OCI-LY1 (cell line): ENCODE measurements at regions not wholly inside any gene's neighbourhood (a gene's known extent, or its start where the extent isn't known, plus 50 kb on each side); places are given as distances from the start of the nearest gene placed in this dataset.

Experiments
- H2AFZ ChIP-seq: fragments of 200-600 bp; sonication (generic), shearing (Covaris generic); 2 replicates; pipeline ENCODE4 v1.6.0; 2014; ENCODE audit warnings: antibody characterized with exemption, mild to moderate bottlenecking, low read length
- H3F3A ChIP-seq: fragments of 200-600 bp; sonication (generic), shearing (Covaris generic); 2 replicates; pipeline ENCODE4 v1.6.0; 2014; ENCODE audit warnings: mild to moderate bottlenecking, antibody characterized with exemption, low read length, moderate library complexity; ENCODE audit not compliant: insufficient read depth
- H3K27ac ChIP-seq: fragments of 200-600 bp; sonication (generic); 2 replicates; pipeline ENCODE4 v1.5.1; 2014; ENCODE audit warnings: low read length, mixed run types, mild to moderate bottlenecking, low read depth; ENCODE audit not compliant: poor library complexity, severe bottlenecking
- H3K27me3 ChIP-seq: fragments of 200-600 bp; sonication (generic); 2 replicates; pipeline ENCODE4 v1.6.0; 2014; ENCODE audit warnings: antibody characterized with exemption, mild to moderate bottlenecking, low read length, moderate library complexity; ENCODE audit not compliant: insufficient read depth
- H3K36me3 ChIP-seq: fragments of 200-600 bp; sonication (generic); 2 replicates; pipeline ENCODE4 v1.6.1; 2014; ENCODE audit warnings: mild to moderate bottlenecking, antibody characterized with exemption, low read length, moderate library complexity, mixed read lengths; ENCODE audit not compliant: insufficient read depth
- H3K4me1 ChIP-seq: fragments of 200-600 bp; sonication (generic); 2 replicates; pipeline ENCODE4 v1.5.1; 2014; ENCODE audit warnings: mild to moderate bottlenecking, low read length, moderate library complexity; ENCODE audit not compliant: insufficient read depth, severe bottlenecking
- H3K4me2 ChIP-seq: fragments of 200-600 bp; sonication (generic), shearing (Covaris generic); 2 replicates; pipeline ENCODE4 v1.6.1; 2014; ENCODE audit warnings: low read length
- H3K4me3 ChIP-seq: fragments of 200-600 bp; sonication (generic); 2 replicates; pipeline ENCODE4 v1.5.1; 2014; ENCODE audit warnings: low read length, low read depth, mild to moderate bottlenecking, mixed read lengths; ENCODE audit not compliant: poor library complexity, severe bottlenecking
- H3K79me2 ChIP-seq: fragments of 200-600 bp; shearing (Covaris generic); 2 replicates; pipeline ENCODE4 v1.6.1; 2016; ENCODE audit warnings: mixed run types, low read length, mixed read lengths; ENCODE audit not compliant: insufficient read depth
- H3K9ac ChIP-seq: fragments of 200-600 bp; sonication (generic), shearing (Covaris generic); 2 replicates; pipeline ENCODE4 v1.6.1; 2014; ENCODE audit warnings: mild to moderate bottlenecking, low read length, mixed read lengths
- H3K9me2 ChIP-seq: fragments of 200-600 bp; sonication (generic), shearing (Covaris generic); 2 replicates; pipeline ENCODE4 v1.6.1; 2014; ENCODE audit warnings: low read depth, mild to moderate bottlenecking, low read length, mixed read lengths
- H3K9me3 ChIP-seq: fragments of 200-600 bp; shearing (Covaris generic); 2 replicates; pipeline ENCODE4 v1.6.1; 2014; ENCODE audit warnings: low read length, mixed read lengths
- H4K20me1 ChIP-seq: fragments of 200-600 bp; sonication (generic), shearing (Covaris generic); 2 replicates; pipeline ENCODE4 v1.6.0; 2016; ENCODE audit warnings: mild to moderate bottlenecking, low read length; ENCODE audit not compliant: insufficient read depth
- EZH2 ChIP-seq: fragments of 200-600 bp; sonication (generic), shearing (Covaris generic); IDR thresholded peaks from 2 replicates; pipeline ENCODE4 v1.8.0; 2017; ENCODE audit warnings: borderline replicate concordance, mixed run types, mild to moderate bottlenecking, antibody characterized with exemption, low read length, moderate library complexity, mixed read lengths
- TF ChIP-seq, protein P1 (sequence below): fragments of 200-600 bp; sonication (generic), shearing (Covaris generic); IDR thresholded peaks from 2 replicates; pipeline ENCODE4 v1.5.1; 2017; ENCODE audit warnings: mild to moderate bottlenecking, antibody characterized with exemption, low read length, moderate library complexity, mixed read lengths

DNA sequence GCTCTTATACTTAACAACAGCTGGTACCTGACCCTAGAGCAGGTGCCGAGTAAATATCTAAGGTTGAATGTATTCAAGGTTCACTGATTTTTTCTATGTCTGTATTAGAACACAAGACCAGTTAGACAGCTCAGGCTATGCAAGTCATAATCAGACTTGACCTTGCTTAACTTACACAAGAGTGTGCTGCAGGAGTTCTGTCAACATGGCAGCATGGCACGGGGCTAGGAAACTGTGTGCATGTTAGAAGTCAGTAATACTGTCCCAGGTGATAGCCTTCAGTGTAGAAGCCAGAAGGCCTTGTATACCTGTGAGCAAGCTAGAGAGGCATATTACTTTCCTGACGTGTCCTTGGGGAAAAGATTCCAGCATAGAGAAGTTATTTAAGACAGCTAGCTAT, 253.1 kb downstream of the FAT3 start:
- H3K4me3 ChIP-seq = no peak overlapping the region
- TF ChIP-seq, protein P1, sequence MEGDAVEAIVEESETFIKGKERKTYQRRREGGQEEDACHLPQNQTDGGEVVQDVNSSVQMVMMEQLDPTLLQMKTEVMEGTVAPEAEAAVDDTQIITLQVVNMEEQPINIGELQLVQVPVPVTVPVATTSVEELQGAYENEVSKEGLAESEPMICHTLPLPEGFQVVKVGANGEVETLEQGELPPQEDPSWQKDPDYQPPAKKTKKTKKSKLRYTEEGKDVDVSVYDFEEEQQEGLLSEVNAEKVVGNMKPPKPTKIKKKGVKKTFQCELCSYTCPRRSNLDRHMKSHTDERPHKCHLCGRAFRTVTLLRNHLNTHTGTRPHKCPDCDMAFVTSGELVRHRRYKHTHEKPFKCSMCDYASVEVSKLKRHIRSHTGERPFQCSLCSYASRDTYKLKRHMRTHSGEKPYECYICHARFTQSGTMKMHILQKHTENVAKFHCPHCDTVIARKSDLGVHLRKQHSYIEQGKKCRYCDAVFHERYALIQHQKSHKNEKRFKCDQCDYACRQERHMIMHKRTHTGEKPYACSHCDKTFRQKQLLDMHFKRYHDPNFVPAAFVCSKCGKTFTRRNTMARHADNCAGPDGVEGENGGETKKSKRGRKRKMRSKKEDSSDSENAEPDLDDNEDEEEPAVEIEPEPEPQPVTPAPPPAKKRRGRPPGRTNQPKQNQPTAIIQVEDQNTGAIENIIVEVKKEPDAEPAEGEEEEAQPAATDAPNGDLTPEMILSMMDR = no peak
- no peak for TF ChIP-seq EZH2
- no peaks in the 10 kb centered on the region for H3K36me3 ChIP-seq
- no peaks in the 10 kb centered on the region for H3K9me2 ChIP-seq
- no peaks in the 10 kb centered on the region for H3F3A ChIP-seq
- no peaks in the 10 kb centered on the region for H3K4me1 ChIP-seq
- no peak overlapping the region for H3K9ac ChIP-seq
- no peaks in the 10 kb centered on the region for H3K27me3 ChIP-seq
- no peaks in the 10 kb centered on the region for H3K9me3 ChIP-seq
- no peak overlapping the region for H2AFZ ChIP-seq
- no peaks in the 10 kb centered on the region for H3K79me2 ChIP-seq
- no peak overlapping the region for H3K27ac ChIP-seq
- no peak overlapping the region for H3K4me2 ChIP-seq
- no peaks in the 10 kb centered on the region for H4K20me1 ChIP-seq

DNA sequence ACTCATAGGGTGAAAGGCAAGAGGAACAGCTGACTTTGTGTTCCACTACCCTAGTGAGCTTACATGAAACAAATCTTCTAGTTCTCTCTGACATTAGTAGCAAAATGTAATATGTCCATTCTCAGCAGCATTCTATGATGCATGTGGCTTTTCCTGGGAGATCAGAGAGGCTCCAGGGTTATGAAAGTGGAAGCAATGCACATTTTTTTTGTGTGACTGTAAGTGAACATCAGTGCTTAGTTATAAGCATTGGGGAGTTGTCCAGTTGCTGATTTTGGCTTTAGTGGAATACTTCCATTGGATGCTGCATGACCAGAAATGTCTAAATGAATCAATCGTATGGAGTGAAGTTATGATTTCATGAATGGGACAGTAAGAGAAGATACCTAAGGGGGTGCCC, 255.9 kb downstream of the FAT3 start:
- no peaks in the 10 kb centered on the region for H3K79me2 ChIP-seq
- H3K4me2 ChIP-seq = no peak overlapping the region
- no peaks in the 10 kb centered on the region for H4K20me1 ChIP-seq
- H3F3A ChIP-seq = no peaks in the 10 kb centered on the region
- H3K36me3 ChIP-seq = no peaks in the 10 kb centered on the region
- H3K9me3 ChIP-seq = no peaks in the 10 kb centered on the region
- no peaks in the 10 kb centered on the region for H3K27me3 ChIP-seq
- H3K9me2 ChIP-seq = no peaks in the 10 kb centered on the region
- H3K4me1 ChIP-seq = no peaks in the 10 kb centered on the region
- H2AFZ ChIP-seq = no peak overlapping the region
- H3K9ac ChIP-seq = no peak overlapping the region
- H3K27ac ChIP-seq = no peak overlapping the region
- no peak overlapping the region for H3K4me3 ChIP-seq
- no peak for TF ChIP-seq EZH2
- TF ChIP-seq, protein P1 = no peak

DNA sequence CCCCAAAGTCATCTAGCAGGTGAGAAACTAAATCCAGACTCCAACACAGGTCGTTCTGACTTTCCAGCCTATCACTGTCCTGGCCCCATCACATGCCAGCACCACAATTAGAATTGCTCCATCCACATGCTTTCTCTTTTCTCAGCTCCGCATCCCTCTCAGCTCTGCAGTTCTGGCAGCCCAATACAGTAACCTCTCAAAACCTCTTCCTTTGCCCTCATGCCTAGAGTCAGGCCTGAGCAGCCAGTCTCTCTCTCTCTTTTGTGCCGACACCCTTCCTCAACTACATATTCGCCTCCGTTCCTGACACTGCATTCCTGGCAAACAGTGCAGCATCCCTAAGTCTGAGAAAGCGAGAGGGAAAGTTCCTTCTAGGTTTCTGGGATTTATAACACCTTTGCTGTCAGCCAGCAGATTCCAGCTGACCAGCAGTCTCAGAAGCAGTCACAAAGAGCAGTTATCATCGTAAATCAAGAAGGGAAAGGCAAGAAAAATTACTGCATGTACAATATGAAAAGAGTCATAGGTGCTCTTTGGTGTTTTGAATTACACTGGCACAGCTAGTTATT, 258.0 kb downstream of the FAT3 start:
- H3K4me3 ChIP-seq = no peak overlapping the region
- H3K27ac ChIP-seq = no peak overlapping the region
- TF ChIP-seq EZH2 = no peak
- TF ChIP-seq, protein P1 = no peak
- H3K9me3 ChIP-seq = no peaks in the 10 kb centered on the region
- H3K79me2 ChIP-seq = no peaks in the 10 kb centered on the region
- no peak overlapping the region for H3K9ac ChIP-seq
- H3K9me2 ChIP-seq = no peaks in the 10 kb centered on the region
- H3K4me1 ChIP-seq = no peaks in the 10 kb centered on the region
- no peak overlapping the region for H3K4me2 ChIP-seq
- H3K27me3 ChIP-seq = no peaks in the 10 kb centered on the region
- H3F3A ChIP-seq = no peaks in the 10 kb centered on the region
- H4K20me1 ChIP-seq = no peaks in the 10 kb centered on the region
- no peaks in the 10 kb centered on the region for H3K36me3 ChIP-seq
- H2AFZ ChIP-seq = no peak overlapping the region
